HG03575 (cell line): ENCODE measurements at regions not wholly inside any gene's neighbourhood (a gene's known extent, or its start where the extent isn't known, plus 50 kb on each side); places are given as distances from the start of the nearest gene placed in this dataset.

Experiments used
- ATAC-seq: cut with Tn5 transposase; IDR thresholded peaks from one replicate; pipeline ENCODE4 v1.9.1; 2021; ENCODE audit not compliant: unreplicated experiment, insufficient number of reproducible peaks, low FRiP score; ENCODE audit errors: extremely low read depth

DNA sequence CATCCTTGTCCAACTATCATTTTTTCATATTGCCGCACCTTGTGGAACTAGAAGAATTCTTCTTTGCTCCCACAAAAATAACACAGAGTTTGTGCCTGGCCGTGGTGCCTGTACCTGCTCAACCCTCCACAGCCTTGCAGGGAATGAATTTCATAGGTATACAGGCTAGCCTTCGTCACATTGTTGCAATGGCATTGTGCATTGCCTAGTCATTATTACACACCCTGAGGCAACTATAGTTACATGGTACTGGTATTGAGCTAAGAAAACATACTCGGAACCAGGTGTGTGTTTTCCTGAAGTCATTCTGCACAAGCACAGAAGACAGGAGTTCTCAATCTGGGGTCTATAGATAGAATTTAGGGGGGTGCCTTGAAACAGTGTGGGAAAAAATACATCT, 188.0 kb upstream of the CTAGE1 start:
- ATAC-seq = no peak

DNA sequence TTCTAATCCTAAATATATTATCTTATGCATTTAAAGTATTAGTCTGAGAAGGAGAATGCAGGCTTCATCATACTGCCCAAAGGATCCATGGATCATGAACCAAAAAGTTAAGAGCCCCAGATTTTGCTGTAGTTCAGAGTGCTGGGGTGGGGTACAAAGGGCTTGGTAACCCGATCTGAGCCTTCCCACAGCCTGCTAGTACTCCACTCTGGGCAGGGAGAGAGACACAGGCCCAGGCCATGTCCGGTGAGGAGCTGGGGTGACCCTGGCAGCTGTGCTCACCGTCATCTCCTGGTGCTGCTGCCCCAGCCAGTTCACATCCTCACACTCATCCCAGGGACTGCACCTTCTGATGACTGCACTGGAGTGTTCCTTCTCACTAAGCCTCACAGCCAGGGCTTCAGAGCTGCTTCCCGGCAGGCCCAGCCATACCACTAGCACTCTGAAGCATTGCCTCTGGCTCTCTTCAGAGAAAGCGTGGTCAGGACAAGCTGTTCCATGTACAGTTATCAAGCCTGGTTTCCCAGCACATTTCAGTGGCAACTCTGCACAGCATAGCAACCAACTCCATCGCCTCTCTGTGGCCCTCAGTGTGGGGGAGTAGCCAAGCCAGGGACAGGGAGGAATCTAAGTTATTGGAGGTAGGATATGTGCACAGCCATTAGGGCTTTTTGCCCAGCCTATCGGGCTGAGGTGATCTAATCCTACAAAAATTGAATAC, 189.0 kb upstream of the CTAGE1 start:
- no peak for ATAC-seq

GRCh38 chr18:22607284-22607635, 189.5 kb upstream of the CTAGE1 start:
- ATAC-seq = no peak

- no peak for ATAC-seq
Measured at GRCh38 chr18:22608847-22609246, 191.1 kb upstream of the CTAGE1 start.

DNA sequence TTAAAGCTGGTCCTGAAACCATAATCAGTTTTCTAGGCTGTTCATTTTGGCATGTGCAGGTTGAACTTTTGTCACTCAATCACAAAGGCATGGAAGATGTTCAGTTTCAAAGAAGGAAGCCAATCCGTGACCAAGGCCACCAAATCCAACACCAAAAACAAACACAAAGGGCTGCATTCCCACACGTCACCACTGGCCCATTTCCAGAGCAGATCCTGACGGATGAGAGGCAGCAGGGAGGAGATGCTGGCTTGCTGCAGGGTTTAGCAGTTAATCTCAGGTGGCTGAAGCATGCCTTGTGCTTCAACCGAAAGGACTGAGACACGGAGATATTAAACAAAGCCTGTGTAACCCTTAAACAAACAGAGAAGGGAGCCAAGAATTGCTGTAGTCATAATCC, 191.9 kb upstream of the CTAGE1 start:
- ATAC-seq = no peak

DNA sequence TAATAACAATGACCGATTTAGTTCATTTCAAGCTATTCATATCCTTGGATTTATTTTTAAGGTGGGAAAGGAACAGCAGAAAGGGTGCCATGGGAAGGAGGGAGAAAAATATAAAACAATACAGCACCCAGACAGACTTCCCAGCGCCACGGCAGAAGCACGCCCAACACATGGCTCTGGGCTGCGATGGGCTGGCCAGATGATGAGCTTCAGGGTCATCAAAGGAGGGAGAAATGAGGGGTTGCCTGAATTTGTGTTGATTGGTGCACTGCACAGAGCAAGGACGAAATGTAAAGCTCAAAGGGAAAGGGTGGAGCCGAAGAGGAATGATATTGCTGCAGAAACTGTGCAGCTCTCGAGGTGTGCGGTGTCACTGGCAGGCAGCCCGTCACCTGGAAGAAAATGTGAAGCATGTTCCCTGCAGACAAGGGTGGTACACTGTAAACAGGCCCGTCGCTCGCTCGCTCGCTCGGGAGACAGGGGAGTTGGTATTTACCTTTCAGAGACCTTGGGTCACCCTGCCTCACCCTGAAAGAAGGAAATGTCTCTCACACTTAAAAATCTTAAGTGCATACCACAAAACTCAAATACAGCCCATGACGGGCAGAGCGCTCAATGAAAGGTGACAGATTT, 195.5 kb upstream of the CTAGE1 start:
- no peak for ATAC-seq

DNA sequence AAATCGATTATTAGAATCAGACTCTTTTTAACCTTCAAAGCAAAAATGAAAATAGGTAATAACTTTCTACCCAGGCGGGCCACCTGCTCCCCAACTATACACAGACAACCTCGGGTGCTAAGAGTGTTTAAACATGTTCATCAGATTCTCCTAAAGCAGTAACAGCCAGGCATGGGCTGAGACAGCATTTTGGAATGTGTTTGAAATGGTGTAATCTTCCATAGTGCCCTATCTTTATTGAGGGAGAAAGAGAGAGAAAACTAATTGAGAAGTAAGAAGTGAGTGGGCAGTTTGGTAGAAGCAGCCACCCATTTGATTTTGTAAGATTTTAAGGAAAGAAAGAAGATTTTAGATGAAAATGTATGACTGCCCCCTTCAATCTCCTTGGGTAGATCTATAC, 196.1 kb upstream of the CTAGE1 start:
- no peak for ATAC-seq

GRCh38 chr18:22623513-22623912, 205.8 kb upstream of the CTAGE1 start:
- ATAC-seq = no peak

DNA sequence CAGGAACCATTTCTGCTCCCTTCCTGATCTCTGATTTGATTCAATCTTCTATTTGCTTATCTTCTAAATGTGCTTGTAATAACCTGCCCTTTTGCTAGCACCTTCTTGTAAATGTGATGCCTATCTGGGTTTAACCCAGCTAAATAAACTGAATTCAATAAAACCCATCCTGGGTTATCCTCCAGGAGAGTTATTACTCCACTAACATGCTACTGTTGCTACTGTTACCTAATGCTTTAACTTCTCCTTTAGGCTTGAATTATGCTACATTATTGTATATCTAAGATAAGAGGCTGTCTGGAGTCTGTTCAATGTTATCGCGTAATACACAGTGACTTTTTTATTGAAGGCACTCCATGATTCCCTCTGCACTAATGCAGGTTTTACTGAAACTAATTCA, 206.5 kb upstream of the CTAGE1 start:
- no peak for ATAC-seq

DNA sequence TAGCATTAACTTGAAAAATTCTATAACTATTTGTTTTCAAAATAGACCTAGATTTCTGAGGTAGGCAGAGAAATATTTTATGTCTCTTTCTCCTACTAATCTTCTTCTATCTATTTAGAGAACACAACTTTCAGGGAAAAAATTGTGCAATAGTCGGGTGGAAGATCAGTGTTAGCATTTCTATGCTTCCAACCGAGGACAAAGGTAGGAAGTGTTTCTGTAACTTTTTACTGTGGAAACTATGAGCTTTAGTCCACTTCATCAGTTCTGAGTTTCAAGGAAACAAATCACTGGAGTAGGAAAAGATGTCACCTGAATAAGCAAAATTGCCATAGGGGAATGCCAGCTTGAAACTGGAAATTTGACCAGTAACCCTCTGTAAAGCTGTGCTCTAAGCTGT, 207.7 kb upstream of the CTAGE1 start:
- ATAC-seq = no peak

DNA sequence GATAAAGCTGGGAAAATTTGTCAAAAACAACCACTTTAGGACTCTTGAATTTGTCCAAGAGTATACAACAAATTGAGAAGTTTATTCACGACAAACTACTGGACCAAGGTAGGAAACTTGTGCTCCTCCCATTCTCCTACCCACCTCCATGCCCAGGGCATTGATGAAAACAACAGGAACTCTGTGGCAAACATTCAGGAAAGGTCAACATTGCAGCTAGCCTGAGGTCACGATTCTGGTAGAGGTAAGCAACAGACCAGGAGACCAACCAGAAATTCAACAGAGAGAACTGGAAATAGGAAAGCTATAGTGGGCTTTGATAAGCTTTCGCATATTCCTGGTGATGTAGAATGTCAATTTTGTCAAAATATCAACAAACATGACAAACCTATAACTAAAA, 209.1 kb upstream of the CTAGE1 start:
- no peak for ATAC-seq

DNA sequence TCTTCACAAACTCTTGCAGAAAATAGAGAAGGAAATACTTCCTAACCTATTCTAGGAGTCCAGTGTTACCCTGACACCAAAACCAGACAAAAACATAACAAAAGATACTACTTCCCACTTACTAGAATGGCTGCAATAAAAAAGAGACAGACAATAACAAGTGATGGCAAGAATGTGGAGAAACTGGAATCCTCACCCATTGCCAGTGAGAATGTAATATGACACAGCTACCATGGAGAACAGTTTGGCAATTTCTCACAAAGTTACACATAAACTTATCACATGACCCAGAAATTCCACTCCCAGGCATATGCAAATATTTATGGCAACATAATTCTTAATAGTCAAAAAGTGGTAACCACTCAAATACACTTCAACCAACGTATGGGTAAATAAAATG, 209.8 kb upstream of the CTAGE1 start:
- no peak for ATAC-seq

DNA sequence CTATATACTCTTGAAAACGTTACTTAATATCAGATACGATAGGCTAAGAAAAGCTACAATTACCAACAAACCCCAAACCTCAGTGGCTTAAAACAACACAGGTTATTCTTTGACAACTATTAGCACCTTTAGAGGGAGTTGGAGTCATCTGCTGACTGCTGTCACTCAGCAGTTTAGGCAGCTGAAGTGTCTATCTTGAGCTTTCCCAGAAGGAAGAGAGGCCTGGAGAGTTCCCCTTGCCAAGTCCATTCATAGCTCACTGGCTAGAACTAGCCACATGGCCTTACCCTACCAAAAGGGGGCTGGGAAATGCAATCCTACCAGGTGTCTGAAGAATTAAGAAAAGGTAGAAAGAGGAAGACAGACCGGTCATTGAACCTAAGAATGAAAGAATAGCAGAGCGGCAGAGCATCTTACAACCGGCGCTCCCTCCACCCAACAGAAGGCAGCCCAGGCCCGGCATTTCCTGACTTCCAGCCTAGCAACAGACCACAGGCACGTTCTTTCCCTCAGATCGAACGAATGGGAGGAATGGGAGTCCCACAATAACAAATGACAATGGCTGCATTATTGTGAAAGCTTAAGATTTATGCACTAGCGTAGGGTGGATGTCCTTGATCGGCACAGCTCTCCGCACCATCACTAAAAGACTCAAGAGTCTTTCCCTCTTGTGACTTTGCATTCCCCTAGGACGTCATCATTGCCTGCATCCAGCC, 211.2 kb upstream of the CTAGE1 start:
- no peak for ATAC-seq

GRCh38 chr18:22630980-22631379, 213.3 kb upstream of the CTAGE1 start:
- ATAC-seq = no peak

DNA sequence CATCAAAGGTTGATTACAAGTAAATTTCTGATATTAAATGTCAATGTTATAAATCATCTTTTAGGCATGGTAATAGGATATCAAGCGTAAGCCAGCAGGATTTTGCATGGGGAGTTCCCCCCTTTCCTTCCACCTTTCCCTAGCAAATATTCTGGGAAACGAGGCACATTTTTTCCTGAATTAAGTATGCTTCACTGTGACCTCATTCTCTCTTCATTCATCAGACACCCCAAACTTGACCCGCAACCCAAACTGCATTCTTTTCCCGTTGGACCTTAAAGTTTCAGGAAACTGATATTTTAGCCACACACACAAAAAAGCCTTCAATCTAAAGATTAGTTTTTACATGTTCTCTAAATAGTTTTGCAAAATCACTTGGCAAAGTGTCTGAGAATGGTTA, 214.5 kb upstream of the CTAGE1 start:
- no peak for ATAC-seq

- no peak for ATAC-seq
Measured at GRCh38 chr18:22634464-22634863, 216.7 kb upstream of the CTAGE1 start.

DNA sequence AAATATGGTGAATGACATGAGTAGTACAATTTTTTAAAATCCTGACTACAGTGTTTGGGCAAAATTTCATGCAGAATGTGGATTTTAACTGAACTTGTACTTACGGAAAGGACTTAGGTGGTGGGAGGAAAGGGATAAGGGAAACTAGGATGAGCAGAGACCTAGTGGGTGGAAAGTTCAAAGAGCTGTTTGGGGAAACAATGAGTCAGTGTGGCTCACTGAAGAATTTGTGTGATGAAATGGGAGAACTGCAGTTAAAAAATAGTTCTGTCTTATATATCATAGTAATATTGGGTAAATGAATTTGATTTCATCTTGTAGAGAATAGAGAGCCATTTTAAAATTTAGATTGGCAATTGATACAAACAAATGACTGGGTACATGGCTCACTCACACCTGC, 220.1 kb upstream of the CTAGE1 start:
- ATAC-seq = no peak

GRCh38 chr18:22639026-22639463, 221.3 kb upstream of the CTAGE1 start:
- ATAC-seq = no peak

GRCh38 chr18:22639561-22639960, 221.8 kb upstream of the CTAGE1 start:
- ATAC-seq = no peak

DNA sequence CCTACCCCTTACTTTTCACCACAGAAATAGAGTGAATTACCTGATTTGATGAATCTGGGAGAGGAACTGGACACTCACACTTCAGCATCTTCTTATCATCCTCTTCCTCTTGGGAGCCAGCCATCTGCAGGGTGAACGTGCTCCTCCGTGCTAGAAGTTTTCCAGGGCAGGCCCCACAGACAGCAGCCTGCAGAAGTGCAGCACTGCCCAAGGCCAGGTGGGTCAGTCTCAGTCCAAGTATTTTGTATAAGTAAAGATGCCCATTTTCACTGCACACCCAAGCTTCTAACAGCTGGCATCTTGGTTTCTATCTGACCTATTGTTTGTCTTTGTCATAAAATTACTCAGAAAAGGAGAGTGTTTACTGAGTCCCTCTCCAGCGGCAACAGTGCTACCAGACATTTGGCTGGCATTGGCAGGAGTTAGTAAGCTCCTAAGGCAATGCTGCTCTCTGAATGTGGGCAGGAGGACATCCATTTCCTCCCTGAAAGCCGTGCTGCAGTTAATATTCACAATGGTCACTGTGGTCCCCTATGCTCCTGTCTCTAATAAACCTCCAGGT, 222.6 kb upstream of the CTAGE1 start:
- no peak for ATAC-seq
